ENCODE measurements at regions not wholly inside any gene's neighbourhood (a gene's known extent, or its start where the extent isn't known, plus 50 kb on each side); places are given as distances from the start of the nearest gene placed in this dataset.
"Not testable (repeated sequence)": the region's sequence is repeated elsewhere in the genome, so short reads cannot be mapped to it uniquely, and the experiment has no call there.

GRCh38 chr6:166237617-166238016, 70.0 kb upstream of the TBXT start:
- Histone ChIP-seq H3K9me3 (ENCODE audit: control insufficient read depth in 2 of 3, insufficient read depth in 1 of 3, low read length in 3 of 3) (no peaks in the 10 kb centered on the region), H3K9ac (ENCODE audit: low read length in 3 of 3) (no peak overlapping the region), H3K36me3 (ENCODE audit: control insufficient read depth in 2 of 3, insufficient read depth in 3 of 3, low read length in 3 of 3) (no peaks in the 10 kb centered on the region), H3K27ac (ENCODE audit: low read depth in 2 of 2, low read length in 2 of 2) (no peak overlapping the region), H3K27me3 (ENCODE audit: control insufficient read depth, insufficient read depth, low read length) (no peaks in the 10 kb centered on the region), H3K4me3 (ENCODE audit: low read length in 3 of 3) (no peak overlapping the region), H3K4me1 (ENCODE audit: control insufficient read depth in 2 of 3, insufficient read depth in 2 of 3, low read depth in 1 of 3, low read length in 3 of 3) (no peaks in the 10 kb centered on the region)
- DNase-seq = no peak
- FAIRE-seq = no peak
- TF ChIP-seq CTCF (IDR thresholded peaks at IDR 0.05; ENCODE audit: borderline replicate concordance, extremely low read depth, insufficient read depth) = no peak
- intact Hi-C loops (cut with DNase I) = no loop called here

DNA sequence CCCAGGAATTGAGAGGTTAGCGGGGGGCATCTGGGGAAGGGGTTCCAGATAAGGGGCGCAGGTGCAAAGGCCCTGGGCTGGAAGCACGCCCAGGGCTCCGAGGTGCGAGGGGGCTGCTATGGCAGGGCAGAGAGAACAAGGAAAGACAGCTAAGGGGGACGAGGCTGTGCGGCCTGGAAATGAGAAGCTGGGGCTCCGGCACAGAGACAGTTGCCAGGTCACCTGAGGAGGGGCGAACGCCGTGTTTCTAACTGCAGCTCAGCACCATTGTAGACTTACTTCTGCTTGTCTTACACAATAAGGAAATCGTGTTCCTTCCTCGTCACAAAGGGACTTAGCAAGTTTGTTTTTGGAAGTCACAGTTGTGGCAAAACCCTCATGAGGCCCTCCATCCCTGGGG, 68.9 kb upstream of the TBXT start:
- H3K9ac ChIP-seq (ENCODE audit: low read length in 3 of 3) = no peak overlapping the region
- no peak for DNase-seq

DNA sequence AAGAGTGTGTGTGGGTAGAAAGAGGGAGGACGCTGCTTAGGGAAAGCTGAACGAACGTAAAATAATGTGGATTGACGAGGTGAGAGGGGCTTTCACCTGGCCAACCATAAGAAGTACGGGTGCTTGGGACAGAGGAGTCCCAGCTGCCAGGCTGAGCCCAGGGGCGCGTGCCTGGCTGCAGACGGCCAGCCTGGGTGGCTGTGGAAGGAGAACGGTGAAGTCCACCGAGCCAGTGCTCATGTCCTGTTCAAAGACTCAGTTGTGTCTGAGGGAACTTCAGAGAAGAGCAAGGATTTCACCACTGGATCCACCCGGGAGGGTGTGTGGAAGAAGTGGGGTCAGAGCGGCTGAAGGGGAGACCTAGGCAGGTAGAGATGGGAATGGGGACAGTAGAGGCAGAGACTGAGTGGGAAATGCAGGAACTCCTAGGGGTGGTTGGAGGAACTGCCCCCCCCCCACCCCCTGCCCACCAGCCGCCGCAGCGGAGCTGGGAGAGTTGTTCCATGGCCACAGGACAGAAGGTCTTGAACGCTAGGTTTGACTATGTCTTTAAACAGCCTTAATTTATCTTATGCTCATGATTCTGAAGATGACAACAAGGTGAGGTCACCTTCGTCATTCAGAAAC, 68.1 kb upstream of the TBXT start:
- DNase-seq = no peak
- H3K36me3 ChIP-seq (ENCODE audit: control insufficient read depth in 2 of 3, insufficient read depth in 3 of 3, low read length in 3 of 3) = no peaks in the 10 kb centered on the region
- TF ChIP-seq CTCF (IDR thresholded peaks at IDR 0.05; ENCODE audit: borderline replicate concordance, extremely low read depth, insufficient read depth) = no peak
- FAIRE-seq = no peak
- no peak overlapping the region for H3K27ac ChIP-seq (ENCODE audit: low read depth in 2 of 2, low read length in 2 of 2)
- H3K27me3 ChIP-seq (ENCODE audit: control insufficient read depth, insufficient read depth, low read length) = no peaks in the 10 kb centered on the region
- intact Hi-C loops (cut with DNase I) = no loop called here
- H3K9me3 ChIP-seq (ENCODE audit: control insufficient read depth in 2 of 3, insufficient read depth in 1 of 3, low read length in 3 of 3) = no peaks in the 10 kb centered on the region
- H3K4me3 ChIP-seq (ENCODE audit: low read length in 3 of 3) = no peak overlapping the region
- no peak overlapping the region for H3K9ac ChIP-seq (ENCODE audit: low read length in 3 of 3)
- no peaks in the 10 kb centered on the region for H3K4me1 ChIP-seq (ENCODE audit: control insufficient read depth in 2 of 3, insufficient read depth in 2 of 3, low read depth in 1 of 3, low read length in 3 of 3)

More for the DNA sequence above, 68.9 kb upstream of the TBXT start:
- H3K4me3 ChIP-seq (ENCODE audit: low read length in 3 of 3) = no peak overlapping the region
- no peaks in the 10 kb centered on the region for H3K36me3 ChIP-seq (ENCODE audit: control insufficient read depth in 2 of 3, insufficient read depth in 3 of 3, low read length in 3 of 3)
- H3K4me1 ChIP-seq (ENCODE audit: control insufficient read depth in 2 of 3, insufficient read depth in 2 of 3, low read depth in 1 of 3, low read length in 3 of 3) = no peaks in the 10 kb centered on the region
- no peaks in the 10 kb centered on the region for H3K27me3 ChIP-seq (ENCODE audit: control insufficient read depth, insufficient read depth, low read length)
- no peaks in the 10 kb centered on the region for H3K9me3 ChIP-seq (ENCODE audit: control insufficient read depth in 2 of 3, insufficient read depth in 1 of 3, low read length in 3 of 3)
- H3K27ac ChIP-seq (ENCODE audit: low read depth in 2 of 2, low read length in 2 of 2) = no peak overlapping the region
- intact Hi-C loops (cut with DNase I) = no loop called here
- no peak for FAIRE-seq
- no peak for TF ChIP-seq CTCF (IDR thresholded peaks at IDR 0.05; ENCODE audit: borderline replicate concordance, extremely low read depth, insufficient read depth)

DNA sequence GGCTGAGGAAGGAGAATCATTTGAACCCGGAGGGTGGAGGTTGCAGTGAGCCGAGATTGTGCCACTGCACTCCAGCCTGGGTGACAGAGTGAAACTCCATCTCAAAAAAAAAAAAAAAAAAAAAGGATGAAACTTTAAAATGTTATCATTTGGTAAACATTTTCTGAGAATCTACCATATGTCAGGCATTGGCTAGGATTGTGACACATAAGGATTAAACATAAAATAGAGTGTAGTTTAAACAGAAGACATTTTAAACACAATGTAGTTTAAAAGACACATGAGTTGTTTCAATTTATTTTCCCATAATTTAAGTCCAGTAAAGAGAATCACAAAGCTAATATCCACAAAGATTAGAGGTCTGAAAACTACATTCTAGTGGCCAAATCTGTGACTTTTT, 63.5 kb upstream of the TBXT start:
- H3K9ac ChIP-seq (ENCODE audit: low read length in 3 of 3); DNase-seq; FAIRE-seq; H3K9me3 ChIP-seq (ENCODE audit: control insufficient read depth in 2 of 3, insufficient read depth in 1 of 3, low read length in 3 of 3); H3K36me3 ChIP-seq (ENCODE audit: control insufficient read depth in 2 of 3, insufficient read depth in 3 of 3, low read length in 3 of 3); H3K27me3 ChIP-seq (ENCODE audit: control insufficient read depth, insufficient read depth, low read length); H3K4me3 ChIP-seq (ENCODE audit: low read length in 3 of 3); intact Hi-C loops (cut with DNase I); H3K27ac ChIP-seq (ENCODE audit: low read depth in 2 of 2, low read length in 2 of 2); H3K4me1 ChIP-seq (ENCODE audit: control insufficient read depth in 2 of 3, insufficient read depth in 2 of 3, low read depth in 1 of 3, low read length in 3 of 3): not testable (repeated sequence)

Measured in kidney (tissue), 13 donors.